ENCODE measurements at regions not wholly inside any gene's neighbourhood (a gene's known extent, or its start where the extent isn't known, plus 50 kb on each side); places are given as distances from the start of the nearest gene placed in this dataset.

GRCh38 chr5:96074460-96074859 lies 112.8 kb upstream of the ELL2 start:
- TF ChIP-seq CTCF (IDR thresholded peaks at IDR 0.05) (no peak), POLR2A (IDR thresholded peaks at IDR 0.05) (no peak)

Data from sigmoid colon (tissue), 3 donors.